SKM-1 (cell line): ENCODE measurements at regions not wholly inside any gene's neighbourhood (a gene's known extent, or its start where the extent isn't known, plus 50 kb on each side); places are given as distances from the start of the nearest gene placed in this dataset.
"Not testable (repeated sequence)": the region's sequence is repeated elsewhere in the genome, so short reads cannot be mapped to it uniquely, and the experiment has no call there.

ENCODE experiments used
- DNase-seq: peaks from one replicate; lab custom pipeline; 2025; ENCODE audit not compliant: unreplicated experiment; lab: John Stamatoyannopoulos, UW

DNA sequence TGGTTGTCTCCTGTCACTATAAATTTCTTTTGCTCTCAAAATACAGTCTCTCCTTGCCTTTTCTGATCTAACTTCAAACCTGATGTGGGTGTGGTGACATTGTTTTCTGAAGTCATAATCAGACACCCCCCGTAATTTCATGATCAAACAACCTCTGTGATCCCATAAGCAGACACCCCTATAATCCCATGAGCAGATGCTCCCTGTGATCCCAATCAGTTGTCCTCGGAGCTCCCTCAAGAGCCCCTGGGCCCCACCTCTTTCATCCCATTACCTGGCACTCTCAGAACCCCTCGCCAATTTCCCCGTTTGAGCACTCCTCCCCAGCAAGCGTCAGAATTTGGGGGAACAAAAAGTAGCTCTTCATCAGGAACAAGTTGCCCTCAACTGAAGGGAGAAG, 246.3 kb upstream of the FZD8 start:
- no peak for DNase-seq

DNA sequence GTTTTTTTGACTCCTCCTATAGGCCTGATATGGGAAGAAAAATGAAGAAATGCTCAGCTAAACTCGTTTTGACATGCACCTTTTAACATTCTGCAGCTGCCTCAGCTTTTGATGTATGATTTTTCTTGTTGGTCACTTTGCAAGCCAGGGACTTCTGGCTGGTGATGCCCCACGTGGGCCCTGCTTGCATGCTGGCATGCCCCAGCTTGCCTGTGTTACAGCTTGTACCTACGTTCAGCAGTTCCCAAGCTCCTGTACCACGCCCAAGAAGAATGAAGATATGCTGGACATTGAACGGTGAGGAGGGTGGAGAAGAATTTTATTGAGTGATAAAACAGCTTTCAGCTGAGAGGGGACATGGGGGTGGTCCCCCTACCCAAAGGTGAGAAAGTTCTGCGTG, 245.6 kb upstream of the FZD8 start:
- DNase-seq, result no peak

- DNase-seq, result no peak
These were observed 243.0 kb upstream of the FZD8 start for GRCh38 chr10:35885076-35885475.

DNA sequence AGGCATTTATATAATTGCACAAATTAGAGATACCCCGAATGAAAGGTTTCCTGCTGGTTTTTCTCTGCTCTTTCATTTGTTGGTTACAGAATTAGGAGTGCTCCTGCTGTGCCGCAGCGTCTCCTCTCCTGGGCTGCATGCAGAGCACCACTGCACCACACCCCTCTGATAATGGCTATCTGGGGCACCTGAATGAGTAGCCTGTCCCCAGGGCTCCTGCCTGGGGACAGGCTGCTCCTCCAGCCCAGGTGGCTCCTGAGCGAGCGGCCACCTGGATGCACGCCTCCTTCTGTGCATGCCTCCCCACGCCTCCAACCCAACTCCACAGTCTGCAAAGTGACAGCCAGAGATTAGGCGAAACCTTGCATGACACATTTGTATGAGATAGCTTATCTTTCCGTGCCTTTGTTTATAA, 242.6 kb upstream of the FZD8 start:
- no peak for DNase-seq

- DNase-seq, result no peak
These were observed 240.5 kb upstream of the FZD8 start for GRCh38 chr10:35882422-35883150.

DNA sequence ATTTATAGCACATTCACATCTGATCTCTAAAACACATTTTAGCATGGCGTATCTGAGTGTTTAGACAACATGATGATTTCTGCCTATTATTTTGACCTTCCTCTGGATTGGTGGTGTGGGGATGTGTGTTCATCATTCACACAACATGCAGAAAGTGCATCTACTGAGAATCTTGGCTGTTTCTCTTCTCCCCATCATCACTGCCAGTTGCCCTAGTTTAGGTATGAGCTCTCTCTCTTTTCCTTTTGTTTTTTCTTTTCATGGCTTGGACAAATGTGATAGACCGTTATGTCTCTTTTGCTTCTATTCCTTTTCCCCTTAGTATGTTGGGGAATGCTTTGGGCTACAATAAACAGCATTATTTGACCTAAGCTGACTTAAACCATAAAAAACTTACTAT, 239.2 kb upstream of the FZD8 start:
- DNase-seq, result no peak

DNA sequence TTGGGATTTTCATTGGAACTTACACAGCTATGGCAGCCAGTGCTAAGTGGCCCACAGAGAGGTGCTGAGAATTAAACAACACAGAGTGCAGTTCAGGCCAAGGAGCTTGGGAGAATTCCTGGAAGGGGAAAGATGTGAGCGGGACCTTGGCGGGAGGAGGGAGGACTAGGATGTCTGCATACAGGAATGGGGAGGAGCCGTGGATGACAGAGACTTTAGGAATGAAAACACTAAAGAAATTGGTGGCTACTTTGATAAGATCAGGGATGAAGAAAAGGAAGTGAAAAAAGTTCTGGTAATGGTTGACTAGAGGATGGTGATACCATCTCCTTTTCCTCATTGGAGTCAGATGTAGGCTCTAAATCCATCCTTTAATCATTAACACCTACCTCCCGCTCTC, 234.2 kb upstream of the FZD8 start:
- DNase-seq, result no peak

DNA sequence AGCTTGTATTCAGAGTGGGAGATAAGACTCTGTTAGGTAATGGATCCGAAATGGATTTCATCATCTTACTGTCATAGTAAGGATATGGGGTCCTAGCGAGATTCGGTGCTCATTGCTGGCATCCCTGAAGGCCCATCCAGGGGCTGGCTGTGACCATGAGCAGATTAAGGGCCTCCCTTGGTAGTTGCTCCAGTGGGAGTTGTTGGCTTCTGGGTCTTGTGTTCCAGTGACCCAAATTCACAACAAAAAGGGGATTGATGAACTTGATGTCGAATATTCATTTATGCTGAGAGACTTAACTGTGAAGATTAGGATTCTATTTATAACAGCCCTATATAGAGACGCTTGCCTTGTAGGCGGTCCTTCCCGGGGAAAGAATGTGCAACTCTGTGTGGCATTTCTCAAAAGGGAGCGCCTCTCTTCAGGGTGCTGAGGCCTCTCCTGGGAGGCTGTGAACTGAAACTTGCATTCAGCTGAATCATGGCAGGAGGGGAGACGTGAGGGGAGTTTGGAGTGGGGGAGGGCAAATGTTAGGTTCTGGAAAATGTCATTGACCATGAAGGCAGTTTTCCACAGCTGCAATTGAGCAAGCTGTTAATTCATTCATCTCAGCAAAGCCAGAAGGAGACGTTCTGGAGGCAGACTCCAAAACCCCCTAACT, 233.1 kb upstream of the FZD8 start:
- DNase-seq, result no peak

- no peak for DNase-seq
These were observed 232.4 kb upstream of the FZD8 start for GRCh38 chr10:35874311-35875015.

- no peak for DNase-seq
These were observed 230.6 kb upstream of the FZD8 start for GRCh38 chr10:35872671-35873070.

DNA sequence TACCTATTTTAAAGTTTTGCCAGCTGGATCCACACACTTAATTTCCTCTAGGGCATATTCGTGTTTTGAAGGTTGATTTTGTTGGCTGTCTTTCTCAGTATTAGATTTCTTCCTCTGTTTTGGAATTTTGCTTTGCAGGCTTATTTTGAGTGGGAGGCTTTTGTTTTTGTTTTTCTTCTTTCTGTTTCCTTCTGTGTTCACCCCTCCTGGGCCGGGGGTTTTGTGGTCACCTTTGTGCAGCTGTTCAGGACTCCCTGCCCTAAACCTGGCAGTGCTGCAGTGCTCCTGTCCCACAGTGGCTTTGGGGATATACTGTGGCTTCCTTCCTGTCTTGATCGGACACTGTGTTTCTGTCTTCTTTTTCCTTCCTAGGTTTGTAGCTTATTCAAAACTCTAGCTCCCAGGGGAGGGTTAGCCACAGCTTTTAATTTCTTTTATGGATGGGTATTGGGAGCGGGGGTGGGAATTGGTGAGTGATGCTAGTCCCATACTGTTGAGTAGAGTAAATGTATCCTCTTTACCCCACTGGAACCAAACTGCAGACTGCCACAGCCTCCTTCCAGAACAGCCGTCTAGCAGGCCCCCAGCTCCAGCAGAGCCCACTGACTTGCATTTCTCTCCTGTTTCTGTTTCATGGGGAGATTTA, 228.7 kb upstream of the FZD8 start:
- DNase-seq, result no peak

- DNase-seq, result not testable (repeated sequence)
These were observed 216.7 kb upstream of the FZD8 start for GRCh38 chr10:35858676-35859283.

- no peak for DNase-seq
These were observed 215.8 kb upstream of the FZD8 start for GRCh38 chr10:35857860-35858259.

DNA sequence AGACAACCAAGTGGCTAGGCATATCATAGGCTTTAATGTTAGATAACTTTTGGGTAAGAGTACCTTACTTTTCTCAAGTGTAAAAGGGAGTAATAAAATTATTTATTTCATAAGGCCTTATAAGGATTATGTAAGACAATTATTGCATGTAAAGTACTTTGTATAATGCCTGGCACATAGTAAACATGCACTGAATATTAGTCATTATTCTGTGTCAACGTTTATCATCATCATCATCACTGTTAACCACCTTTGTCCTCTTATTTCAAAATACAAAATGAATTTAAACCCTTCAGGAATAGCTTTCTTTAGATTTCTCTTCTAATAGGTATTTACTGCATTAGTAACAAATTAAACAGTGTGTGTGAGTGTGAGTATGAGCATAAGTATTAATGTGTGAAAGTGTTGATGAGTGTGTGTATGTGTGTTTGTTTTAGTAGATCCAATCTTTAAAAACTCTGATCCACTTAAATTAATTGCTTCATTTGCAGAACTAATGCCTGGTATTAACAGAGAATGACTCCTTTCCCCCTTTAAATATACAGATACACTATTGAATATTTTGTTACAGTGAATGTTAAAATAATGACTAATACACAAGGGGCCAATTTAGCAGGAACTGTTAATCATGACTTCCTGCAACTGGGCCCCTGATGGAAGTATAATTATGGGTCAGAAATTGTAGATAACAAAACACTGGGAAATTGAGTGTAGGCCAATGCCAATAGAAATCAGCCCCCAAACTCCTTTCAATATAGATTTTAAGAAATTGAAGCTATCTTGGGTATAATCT, 213.3 kb upstream of the FZD8 start:
- no peak for DNase-seq

GRCh38 chr10:35854661-35855060, 212.6 kb upstream of the FZD8 start:
- DNase-seq, result no peak

DNA sequence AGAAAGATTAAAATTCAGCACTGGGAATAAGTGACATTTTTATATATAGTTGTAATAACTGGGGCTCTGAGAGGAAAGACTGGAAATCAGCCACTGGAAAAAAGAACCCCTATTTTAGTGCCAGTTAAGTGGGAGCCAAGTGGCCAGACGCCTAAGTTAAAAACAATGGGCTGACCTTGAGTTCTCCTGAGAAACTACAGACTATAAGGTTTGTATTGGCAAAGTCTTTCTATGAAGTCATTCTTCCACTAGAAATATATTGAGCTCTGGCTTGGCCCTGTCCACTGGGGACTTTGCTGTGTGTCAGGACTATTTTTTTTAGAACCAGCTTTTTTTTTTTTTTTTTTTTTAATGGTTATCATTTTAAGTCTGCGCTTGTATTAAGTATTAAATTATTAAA, 210.6 kb upstream of the FZD8 start:
- no peak for DNase-seq

- no peak for DNase-seq
These were observed 206.3 kb upstream of the FZD8 start for GRCh38 chr10:35848412-35848811.

DNA sequence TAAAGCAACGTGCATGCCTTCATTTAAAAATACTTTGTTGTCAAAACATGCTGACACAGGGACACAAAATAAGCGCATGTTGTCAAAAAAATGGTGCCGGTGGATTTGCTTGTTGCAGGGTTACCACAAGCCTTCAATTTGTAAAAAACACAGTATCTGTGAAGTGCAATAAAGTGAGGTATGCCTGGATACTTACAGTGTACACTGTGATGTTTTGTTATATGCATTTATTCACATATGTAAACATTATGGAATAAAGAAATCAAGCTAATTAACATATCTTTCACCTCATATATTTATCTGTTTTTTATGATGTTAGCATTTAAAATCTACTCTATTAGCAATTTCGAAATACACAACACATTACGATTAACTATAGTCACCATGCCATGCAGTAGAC, 202.6 kb upstream of the FZD8 start:
- DNase-seq, result no peak

DNA sequence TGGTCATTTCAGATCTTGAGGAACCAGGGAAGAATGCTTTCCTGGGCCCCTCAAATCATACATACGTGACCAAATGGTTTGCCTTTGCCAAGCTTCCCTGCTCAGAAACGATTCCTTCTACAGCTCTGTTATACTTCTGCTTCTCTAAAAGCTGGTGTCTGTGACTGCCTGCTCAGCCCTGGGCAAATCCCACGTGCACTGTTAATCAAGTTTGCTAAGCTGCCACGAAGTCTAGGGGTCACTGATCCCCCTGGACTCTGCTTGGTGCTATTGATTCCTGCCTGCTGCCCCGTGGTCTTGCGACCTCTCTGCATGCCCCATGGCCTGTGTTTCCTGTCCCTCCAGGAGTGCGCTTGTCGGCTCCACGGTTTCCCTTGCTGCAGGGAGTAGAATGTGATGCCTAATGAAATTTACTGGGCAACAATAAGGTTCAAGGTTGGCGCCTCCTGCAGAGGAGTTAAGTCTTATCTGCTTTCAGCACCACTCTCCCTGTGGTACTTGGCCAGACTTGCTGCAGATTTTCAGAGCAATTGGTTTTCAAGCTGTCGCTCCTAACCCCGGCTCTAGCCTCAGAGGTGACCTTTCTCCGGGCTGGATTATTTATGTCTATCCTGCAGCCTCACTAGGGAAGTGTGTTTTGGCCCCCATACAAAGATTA, 201.6 kb upstream of the FZD8 start:
- DNase-seq, result no peak

DNA sequence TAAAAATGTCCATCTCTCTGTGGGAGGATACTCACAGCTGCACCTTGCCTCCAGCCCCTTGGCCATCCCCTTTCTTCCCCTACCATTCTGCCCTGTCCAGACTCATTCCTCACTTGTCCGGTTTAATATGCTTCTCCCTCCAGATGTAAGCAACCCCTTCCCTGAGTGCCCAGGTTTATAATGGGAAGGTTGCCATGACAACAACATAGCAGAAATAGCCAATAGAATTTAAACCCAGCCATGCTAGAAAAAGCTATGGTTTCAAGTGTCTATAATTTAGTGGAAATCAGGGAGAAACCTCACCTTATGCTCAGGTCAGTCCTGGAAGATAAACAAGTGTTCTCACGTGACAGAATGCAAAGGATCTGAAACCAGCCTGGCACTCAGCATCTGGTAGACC, 196.0 kb upstream of the FZD8 start:
- no peak for DNase-seq
